ENCODE measurements at regions not wholly inside any gene's neighbourhood (a gene's known extent, or its start where the extent isn't known, plus 50 kb on each side); places are given as distances from the start of the nearest gene placed in this dataset.
A peak's percentile ranks its signal among the peaks of the same experiment; 100 is the strongest.

GRCh38 chr22:44366372-44367300 is 53.9 kb upstream of the SHISAL1 start:
- no peak for DNase-seq

- no peak for DNase-seq
These were observed 53.1 kb upstream of the SHISAL1 start for GRCh38 chr22:44365832-44366231.

GRCh38 chr22:44365191-44365590 is 52.4 kb upstream of the SHISAL1 start:
- no peak for DNase-seq

- no peak for DNase-seq
These were observed 52.0 kb upstream of the SHISAL1 start for GRCh38 chr22:44364751-44365130.

GRCh38 chr22:44363980-44364750 is 51.4 kb upstream of the SHISAL1 start:
- DNase-seq: no peak

GRCh38 chr22:44363013-44363979 is 50.5 kb upstream of the SHISAL1 start:
- DNase-seq: peak in 1 of 2 experiments; percentile 38

- DNase-seq: no peak
These were observed 49.7 kb upstream of the SHISAL1 start for GRCh38 chr22:44362249-44363012.

Measured in NCI-H446 (cell line).